ENCODE measurements at regions not wholly inside any gene's neighbourhood (a gene's known extent, or its start where the extent isn't known, plus 50 kb on each side); places are given as distances from the start of the nearest gene placed in this dataset.

DNA sequence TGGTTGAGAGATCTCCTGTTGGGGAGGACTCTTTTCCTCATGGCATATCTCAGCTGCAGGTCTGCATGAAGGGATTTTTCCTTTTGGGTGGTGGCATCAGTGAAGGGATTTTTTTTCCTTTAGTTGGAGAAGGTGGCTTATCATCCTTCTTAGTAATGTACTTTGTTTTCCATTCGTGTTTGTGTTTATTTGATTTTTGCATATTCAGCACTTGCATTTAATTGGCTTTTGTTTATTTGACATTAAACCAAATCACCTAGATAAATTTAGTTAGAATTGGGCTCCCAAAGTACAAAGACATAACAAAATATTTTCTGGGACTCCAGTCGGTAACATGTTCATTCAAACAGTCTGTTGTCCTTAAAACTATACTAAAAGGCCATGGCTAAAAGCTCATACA, 56.2 kb upstream of the MANEA start (continued):
- TF ChIP-seq, protein P1, sequence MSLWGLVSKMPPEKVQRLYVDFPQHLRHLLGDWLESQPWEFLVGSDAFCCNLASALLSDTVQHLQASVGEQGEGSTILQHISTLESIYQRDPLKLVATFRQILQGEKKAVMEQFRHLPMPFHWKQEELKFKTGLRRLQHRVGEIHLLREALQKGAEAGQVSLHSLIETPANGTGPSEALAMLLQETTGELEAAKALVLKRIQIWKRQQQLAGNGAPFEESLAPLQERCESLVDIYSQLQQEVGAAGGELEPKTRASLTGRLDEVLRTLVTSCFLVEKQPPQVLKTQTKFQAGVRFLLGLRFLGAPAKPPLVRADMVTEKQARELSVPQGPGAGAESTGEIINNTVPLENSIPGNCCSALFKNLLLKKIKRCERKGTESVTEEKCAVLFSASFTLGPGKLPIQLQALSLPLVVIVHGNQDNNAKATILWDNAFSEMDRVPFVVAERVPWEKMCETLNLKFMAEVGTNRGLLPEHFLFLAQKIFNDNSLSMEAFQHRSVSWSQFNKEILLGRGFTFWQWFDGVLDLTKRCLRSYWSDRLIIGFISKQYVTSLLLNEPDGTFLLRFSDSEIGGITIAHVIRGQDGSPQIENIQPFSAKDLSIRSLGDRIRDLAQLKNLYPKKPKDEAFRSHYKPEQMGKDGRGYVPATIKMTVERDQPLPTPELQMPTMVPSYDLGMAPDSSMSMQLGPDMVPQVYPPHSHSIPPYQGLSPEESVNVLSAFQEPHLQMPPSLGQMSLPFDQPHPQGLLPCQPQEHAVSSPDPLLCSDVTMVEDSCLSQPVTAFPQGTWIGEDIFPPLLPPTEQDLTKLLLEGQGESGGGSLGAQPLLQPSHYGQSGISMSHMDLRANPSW (CRISPR knock-in tag; conservative IDR thresholded peaks at IDR 0.05; ENCODE audit: low read depth), result no peak

Data from WTC11 (cell line).